Chondrocyte (in vitro differentiated cells): ENCODE measurements at regions not wholly inside any gene's neighbourhood (a gene's known extent, or its start where the extent isn't known, plus 50 kb on each side); places are given as distances from the start of the nearest gene placed in this dataset.

Experiments
- DNase-seq: peaks from one replicate; pipeline ENCODE4 v3.0.0; 2021; ENCODE audit warnings: mixed read lengths, low spot score
- H3K27ac Mint-ChIP-seq: one replicate; pipeline ENCODE4 v1.8.0; 2021; ENCODE audit warnings: mild to moderate bottlenecking, moderate library complexity, mixed read lengths; ENCODE audit not compliant: unreplicated experiment
- H3K27me3 Mint-ChIP-seq: 2 replicates; pipeline ENCODE4 v1.8.0; 2021; ENCODE audit warnings: low read depth, mixed read lengths
- H3K36me3 Mint-ChIP-seq: 2 replicates; pipeline ENCODE4 v1.8.0; 2021; ENCODE audit warnings: low read depth, mixed read lengths
- H3K4me1 Mint-ChIP-seq: 2 replicates; pipeline ENCODE4 v1.8.0; 2021; ENCODE audit warnings: low read depth, mild to moderate bottlenecking, mixed read lengths
- H3K4me3 Mint-ChIP-seq: one replicate; pipeline ENCODE4 v1.8.0; 2021; ENCODE audit warnings: mild to moderate bottlenecking, moderate library complexity, mixed read lengths; ENCODE audit not compliant: unreplicated experiment
- H3K9me3 Mint-ChIP-seq: 2 replicates; pipeline ENCODE4 v1.8.0; 2021; ENCODE audit warnings: low read depth, mixed read lengths
- TF ChIP-seq, protein P1 (sequence below): fragments of 200-600 bp; sonication (generic); IDR thresholded peaks from 2 replicates; pipeline ENCODE4 v1.5.0; 2021; ENCODE audit warnings: antibody characterized with exemption, mild to moderate bottlenecking, moderate library complexity

- Mint-ChIP-seq H3K4me3 (no peak overlapping the region), H3K4me1 (no peaks in the 10 kb centered on the region), H3K9me3 (no peaks in the 10 kb centered on the region), H3K36me3 (no peaks in the 10 kb centered on the region), H3K27ac (no peak overlapping the region), H3K27me3 (peaks cover 5% of the 10 kb centered on the region)
- TF ChIP-seq, protein P1, sequence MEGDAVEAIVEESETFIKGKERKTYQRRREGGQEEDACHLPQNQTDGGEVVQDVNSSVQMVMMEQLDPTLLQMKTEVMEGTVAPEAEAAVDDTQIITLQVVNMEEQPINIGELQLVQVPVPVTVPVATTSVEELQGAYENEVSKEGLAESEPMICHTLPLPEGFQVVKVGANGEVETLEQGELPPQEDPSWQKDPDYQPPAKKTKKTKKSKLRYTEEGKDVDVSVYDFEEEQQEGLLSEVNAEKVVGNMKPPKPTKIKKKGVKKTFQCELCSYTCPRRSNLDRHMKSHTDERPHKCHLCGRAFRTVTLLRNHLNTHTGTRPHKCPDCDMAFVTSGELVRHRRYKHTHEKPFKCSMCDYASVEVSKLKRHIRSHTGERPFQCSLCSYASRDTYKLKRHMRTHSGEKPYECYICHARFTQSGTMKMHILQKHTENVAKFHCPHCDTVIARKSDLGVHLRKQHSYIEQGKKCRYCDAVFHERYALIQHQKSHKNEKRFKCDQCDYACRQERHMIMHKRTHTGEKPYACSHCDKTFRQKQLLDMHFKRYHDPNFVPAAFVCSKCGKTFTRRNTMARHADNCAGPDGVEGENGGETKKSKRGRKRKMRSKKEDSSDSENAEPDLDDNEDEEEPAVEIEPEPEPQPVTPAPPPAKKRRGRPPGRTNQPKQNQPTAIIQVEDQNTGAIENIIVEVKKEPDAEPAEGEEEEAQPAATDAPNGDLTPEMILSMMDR: no peak
- no peak for DNase-seq
These were observed 818.8 kb downstream of the GATA3 start for GRCh38 chr10:8873310-8873709.

DNA sequence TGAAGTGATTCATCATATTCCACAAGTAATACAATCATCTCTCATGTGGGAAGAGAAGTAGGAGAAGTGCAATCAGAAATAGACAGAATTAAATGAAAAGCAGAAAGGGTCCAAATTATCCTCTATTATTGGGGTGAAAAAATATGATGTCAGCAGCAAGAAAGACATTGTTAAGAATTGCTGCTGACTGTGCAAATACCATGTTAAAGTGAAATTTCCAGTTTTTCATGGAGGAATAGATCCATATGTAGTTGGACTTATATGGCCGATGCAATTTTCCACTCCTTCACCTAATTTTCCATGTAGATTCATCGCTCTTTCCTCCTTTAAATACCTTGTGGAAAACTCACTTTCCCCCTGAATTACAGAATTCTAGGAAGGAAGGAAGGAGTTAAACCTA, 819.8 kb downstream of the GATA3 start:
- no peaks in the 10 kb centered on the region for H3K4me1 Mint-ChIP-seq
- TF ChIP-seq, protein P1: no peak
- H3K27me3 Mint-ChIP-seq: peaks cover 5% of the 10 kb centered on the region
- no peaks in the 10 kb centered on the region for H3K36me3 Mint-ChIP-seq
- no peak for DNase-seq
- H3K9me3 Mint-ChIP-seq: no peaks in the 10 kb centered on the region
- H3K4me3 Mint-ChIP-seq: no peak overlapping the region
- no peak overlapping the region for H3K27ac Mint-ChIP-seq

DNA sequence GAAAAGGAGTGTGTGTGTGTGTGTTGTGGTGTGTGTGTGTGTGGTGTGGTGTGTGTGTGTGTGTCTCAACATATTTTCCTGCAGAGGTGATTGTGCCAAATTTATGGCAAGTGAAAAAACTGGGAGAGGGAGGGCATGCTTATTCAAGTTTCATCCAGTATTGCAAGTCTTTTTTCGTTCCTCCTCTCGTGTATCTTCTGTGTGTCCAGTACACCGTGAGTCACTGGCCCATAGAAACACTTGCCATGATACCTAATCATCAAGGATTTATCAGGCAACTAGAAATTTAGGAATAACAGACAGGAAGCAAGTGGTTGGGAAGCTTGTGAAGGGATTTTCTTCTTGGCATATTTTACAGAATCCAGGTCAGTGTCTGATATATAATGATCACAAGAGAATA, 820.5 kb downstream of the GATA3 start:
- Mint-ChIP-seq H3K4me1 (no peaks in the 10 kb centered on the region), H3K27ac (no peak overlapping the region), H3K9me3 (no peaks in the 10 kb centered on the region), H3K27me3 (peaks cover 5% of the 10 kb centered on the region), H3K4me3 (no peak overlapping the region), H3K36me3 (no peaks in the 10 kb centered on the region)
- DNase-seq: no peak
- TF ChIP-seq, protein P1: no peak

GRCh38 chr10:8876171-8876570, 821.7 kb downstream of the GATA3 start:
- no peaks in the 10 kb centered on the region for H3K9me3 Mint-ChIP-seq
- H3K36me3 Mint-ChIP-seq: no peaks in the 10 kb centered on the region
- no peaks in the 10 kb centered on the region for H3K4me1 Mint-ChIP-seq
- H3K27ac Mint-ChIP-seq: no peak overlapping the region
- peaks cover 5% of the 10 kb centered on the region for H3K27me3 Mint-ChIP-seq
- no peak for DNase-seq
- TF ChIP-seq, protein P1: no peak
- no peak overlapping the region for H3K4me3 Mint-ChIP-seq

DNA sequence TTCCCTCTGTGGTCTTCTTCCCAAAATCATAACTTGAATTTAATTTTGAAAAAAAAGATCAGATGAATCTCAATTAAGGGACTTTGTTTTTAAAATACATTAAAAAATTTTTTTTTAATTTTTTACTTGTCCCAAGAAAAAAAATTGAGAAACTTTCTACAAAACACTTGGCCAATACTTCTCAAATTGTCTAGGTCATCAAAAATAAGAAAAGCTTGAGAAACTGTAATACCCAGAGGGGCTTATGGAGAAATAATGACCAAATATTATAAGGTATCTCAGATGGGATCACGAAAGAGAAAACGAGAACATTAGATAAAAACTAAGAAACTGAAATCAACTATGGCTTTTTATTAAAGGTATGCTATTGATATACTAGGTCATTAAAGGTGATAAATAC, 835.0 kb downstream of the GATA3 start:
- Mint-ChIP-seq H3K4me3 (no peak overlapping the region), H3K4me1 (no peaks in the 10 kb centered on the region), H3K9me3 (peaks cover 3% of the 10 kb centered on the region), H3K36me3 (no peaks in the 10 kb centered on the region), H3K27ac (no peak overlapping the region), H3K27me3 (no peaks in the 10 kb centered on the region)
- TF ChIP-seq, protein P1: no peak
- no peak for DNase-seq
